DND-41 (cell line): ENCODE measurements at regions not wholly inside any gene's neighbourhood (a gene's known extent, or its start where the extent isn't known, plus 50 kb on each side); places are given as distances from the start of the nearest gene placed in this dataset.

Experiments used
- ATAC-seq: fragments of 200-7000 bp; cut with Tn5 transposase; 3 replicates; pipeline ENCODE4 v1.9.1; 2021; ENCODE audit warnings: low read depth; ENCODE audit not compliant: insufficient read depth
- DNase-seq: peaks from one replicate; pipeline ENCODE4 v3.0.0-alpha.2; 2020
- H2AFZ ChIP-seq: 2 replicates; pipeline ENCODE4 v1.6.0; 2012; ENCODE audit warnings: low read depth, low read length
- H3K27ac ChIP-seq: 2 replicates; pipeline ENCODE4 v1.5.1; 2012; ENCODE audit warnings: low read length, inconsistent platforms
- H3K27me3 ChIP-seq: fragments of 200-600 bp; sonication (generic); 2 replicates; pipeline ENCODE4 v1.6.0; 2012; ENCODE audit warnings: low read length, mild to moderate bottlenecking, inconsistent platforms; ENCODE audit not compliant: insufficient read depth, poor library complexity
- H3K36me3 ChIP-seq: 2 replicates; pipeline ENCODE4 v1.5.1; 2012; ENCODE audit warnings: low read length, inconsistent platforms; ENCODE audit not compliant: insufficient read depth
- H3K4me1 ChIP-seq: 2 replicates; pipeline ENCODE4 v1.5.1; 2012; ENCODE audit warnings: mild to moderate bottlenecking, low read length; ENCODE audit not compliant: insufficient read depth
- H3K4me2 ChIP-seq: 2 replicates; pipeline ENCODE4 v1.6.0; 2012; ENCODE audit warnings: mild to moderate bottlenecking, moderate library complexity, low read length, inconsistent platforms; ENCODE audit not compliant: insufficient read depth
- H3K4me3 ChIP-seq, 2 experiments: fragments of 200-600 bp in 1 of 2; shearing (Covaris generic) in 1 of 2; 2 replicates each; pipeline ENCODE4 v1.5.1; 2012 to 2016; ENCODE audit warnings: inconsistent platforms in 2 of 2, low read length in 2 of 2, mild to moderate bottlenecking in 2 of 2, low read depth in 1 of 2, moderate library complexity in 1 of 2
- H3K79me2 ChIP-seq: 2 replicates; pipeline ENCODE4 v1.6.0; 2012; ENCODE audit warnings: low read length, inconsistent platforms; ENCODE audit not compliant: insufficient read depth
- H3K9ac ChIP-seq: 2 replicates; pipeline ENCODE4 v1.6.0; 2012; ENCODE audit warnings: low read depth, mild to moderate bottlenecking, inconsistent platforms, low read length, moderate library complexity
- H3K9me3 ChIP-seq: 2 replicates; pipeline ENCODE4 v1.5.1; 2012; ENCODE audit warnings: low read length, moderate library complexity, mild to moderate bottlenecking, inconsistent platforms; ENCODE audit not compliant: insufficient read depth, severe bottlenecking
- H4K20me1 ChIP-seq: 2 replicates; pipeline ENCODE4 v1.6.0; 2012; ENCODE audit warnings: low read length; ENCODE audit not compliant: insufficient read depth
- EZH2 ChIP-seq: IDR thresholded peaks from 3 replicates; pipeline ENCODE4 v1.6.1; 2012; ENCODE audit warnings: borderline replicate concordance, low read depth, mild to moderate bottlenecking, moderate library complexity, low read length, inconsistent platforms; ENCODE audit not compliant: severe bottlenecking
- TF ChIP-seq, protein P1 (sequence below): IDR thresholded peaks from 2 replicates; pipeline ENCODE4 v1.5.1; 2012; ENCODE audit warnings: borderline replicate concordance, low read length, moderate library complexity, mild to moderate bottlenecking; ENCODE audit not compliant: poor library complexity, severe bottlenecking; ENCODE audit errors: extremely low read depth

DNA sequence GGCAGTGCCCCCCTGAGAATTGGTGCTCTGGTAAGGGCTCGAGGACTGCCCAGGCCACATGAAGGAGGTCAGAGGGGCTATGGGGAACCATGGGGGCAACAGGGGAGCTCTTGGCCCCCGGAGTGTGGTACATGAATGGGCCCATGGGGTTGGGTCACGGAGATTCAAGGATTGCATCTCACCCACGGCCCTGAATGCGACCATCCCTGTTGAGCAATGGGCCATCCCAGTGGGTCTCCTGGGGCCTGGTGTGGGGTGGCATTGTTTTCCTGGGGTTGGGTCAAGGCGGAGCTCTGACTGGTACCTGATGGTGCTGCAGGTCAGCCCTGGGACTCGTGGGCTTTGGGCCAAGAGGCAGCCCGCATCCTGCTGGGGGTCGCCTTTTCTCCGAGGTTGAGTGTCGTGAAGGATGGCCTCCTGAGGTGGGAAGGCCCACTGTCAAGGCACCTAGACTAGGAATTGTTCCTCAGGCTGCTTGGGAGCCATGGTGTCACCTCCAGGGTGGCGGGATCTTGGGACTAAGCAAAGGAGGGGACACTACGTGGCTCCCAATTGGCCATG, 198.3 kb downstream of the UBE3A start:
- Histone ChIP-seq H2AFZ (no peak overlapping the region), H3K27me3 (no peaks in the 10 kb centered on the region), H3K4me1 (no peaks in the 10 kb centered on the region), H3K4me2 (no peak overlapping the region), H4K20me1 (no peaks in the 10 kb centered on the region), H3K9me3 (peaks cover 14% of the 10 kb centered on the region), H3K9ac (no peak overlapping the region), H3K27ac (no peak overlapping the region), H3K4me3 (no peak overlapping the region), H3K36me3 (no peaks in the 10 kb centered on the region), H3K79me2 (no peaks in the 10 kb centered on the region)
- TF ChIP-seq, protein P1, sequence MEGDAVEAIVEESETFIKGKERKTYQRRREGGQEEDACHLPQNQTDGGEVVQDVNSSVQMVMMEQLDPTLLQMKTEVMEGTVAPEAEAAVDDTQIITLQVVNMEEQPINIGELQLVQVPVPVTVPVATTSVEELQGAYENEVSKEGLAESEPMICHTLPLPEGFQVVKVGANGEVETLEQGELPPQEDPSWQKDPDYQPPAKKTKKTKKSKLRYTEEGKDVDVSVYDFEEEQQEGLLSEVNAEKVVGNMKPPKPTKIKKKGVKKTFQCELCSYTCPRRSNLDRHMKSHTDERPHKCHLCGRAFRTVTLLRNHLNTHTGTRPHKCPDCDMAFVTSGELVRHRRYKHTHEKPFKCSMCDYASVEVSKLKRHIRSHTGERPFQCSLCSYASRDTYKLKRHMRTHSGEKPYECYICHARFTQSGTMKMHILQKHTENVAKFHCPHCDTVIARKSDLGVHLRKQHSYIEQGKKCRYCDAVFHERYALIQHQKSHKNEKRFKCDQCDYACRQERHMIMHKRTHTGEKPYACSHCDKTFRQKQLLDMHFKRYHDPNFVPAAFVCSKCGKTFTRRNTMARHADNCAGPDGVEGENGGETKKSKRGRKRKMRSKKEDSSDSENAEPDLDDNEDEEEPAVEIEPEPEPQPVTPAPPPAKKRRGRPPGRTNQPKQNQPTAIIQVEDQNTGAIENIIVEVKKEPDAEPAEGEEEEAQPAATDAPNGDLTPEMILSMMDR: no peak
- TF ChIP-seq EZH2: no peak
- no peak for ATAC-seq
- no peak for DNase-seq

DNA sequence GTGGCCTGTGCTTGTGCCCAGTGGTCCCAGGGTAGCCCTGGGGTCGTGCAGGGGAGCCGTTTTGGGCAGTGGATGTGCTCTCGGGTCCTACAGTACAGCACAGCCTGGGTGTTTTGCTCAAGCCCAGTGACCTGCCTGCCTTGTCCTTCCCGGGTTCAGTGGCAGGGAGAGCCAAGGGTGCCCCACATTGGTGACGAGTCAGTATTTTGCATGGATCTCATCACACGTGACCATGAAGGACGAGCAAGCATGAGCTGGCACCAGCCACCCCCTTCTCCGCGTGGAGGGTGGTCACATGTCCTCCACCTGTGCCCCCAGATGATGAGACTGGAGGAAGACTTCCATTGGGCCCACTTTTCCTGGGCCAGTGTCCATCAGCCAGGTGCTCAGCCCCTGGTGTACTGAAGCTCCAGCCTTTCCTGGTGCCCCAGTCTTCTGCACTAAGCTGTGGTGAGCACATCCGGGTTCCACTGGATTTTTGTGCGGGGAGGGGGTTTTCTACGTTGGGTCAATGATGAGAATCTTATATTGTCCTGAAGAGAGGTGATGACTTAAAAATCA, 197.5 kb downstream of the UBE3A start:
- Histone ChIP-seq H4K20me1 (no peaks in the 10 kb centered on the region), H3K9ac (no peak overlapping the region), H3K36me3 (no peaks in the 10 kb centered on the region), H3K27ac (no peak overlapping the region), H3K4me1 (no peaks in the 10 kb centered on the region), H3K27me3 (no peaks in the 10 kb centered on the region), H2AFZ (no peak overlapping the region), H3K79me2 (no peaks in the 10 kb centered on the region), H3K9me3 (peaks cover 17% of the 10 kb centered on the region), H3K4me2 (no peak overlapping the region), H3K4me3 (no peak overlapping the region)
- ATAC-seq (no peak), DNase-seq (no peak)
- TF ChIP-seq, protein P1: no peak
- no peak for TF ChIP-seq EZH2

DNA sequence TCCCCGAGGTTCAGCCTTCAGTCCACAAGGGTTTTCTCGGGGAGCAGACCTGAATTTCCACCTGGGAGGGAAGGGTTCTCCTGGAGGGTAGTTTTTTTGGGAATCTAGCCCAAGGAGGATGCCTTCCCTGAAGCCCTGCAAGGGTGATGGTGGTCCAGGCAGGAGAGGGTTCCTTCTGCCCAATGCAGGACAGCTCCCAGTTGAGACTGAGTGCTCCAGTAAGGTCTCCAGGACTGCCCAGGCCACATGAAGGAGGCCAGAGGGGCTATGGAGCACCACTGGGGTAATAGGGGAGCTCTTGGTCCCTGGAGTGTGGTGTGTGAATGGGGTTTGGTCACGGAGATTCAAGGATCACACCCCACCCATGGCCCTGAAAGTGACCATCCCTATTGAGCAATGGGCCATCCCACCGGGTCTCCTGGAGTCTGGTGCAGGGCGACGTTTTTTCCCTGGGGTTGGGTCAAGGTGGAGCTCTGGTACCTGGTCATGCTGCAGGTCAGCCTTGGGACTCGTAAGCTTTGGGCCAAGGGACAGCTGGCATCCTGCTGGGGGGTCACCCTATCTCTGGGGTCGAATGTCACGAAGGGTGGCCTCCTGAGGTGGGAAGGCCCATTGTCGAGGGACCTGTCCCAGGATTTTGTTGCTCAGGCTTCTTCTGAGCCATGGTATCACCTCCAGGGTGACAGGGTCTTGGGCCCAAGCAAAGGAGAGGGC, 196.5 kb downstream of the UBE3A start:
- H4K20me1 ChIP-seq: no peaks in the 10 kb centered on the region
- no peak overlapping the region for H3K27ac ChIP-seq
- H2AFZ ChIP-seq: no peak overlapping the region
- H3K9ac ChIP-seq: no peak overlapping the region
- no peak for ATAC-seq
- no peak overlapping the region for H3K4me2 ChIP-seq
- no peaks in the 10 kb centered on the region for H3K79me2 ChIP-seq
- TF ChIP-seq, protein P1: no peak
- no peak for TF ChIP-seq EZH2
- H3K27me3 ChIP-seq: no peaks in the 10 kb centered on the region
- no peaks in the 10 kb centered on the region for H3K4me1 ChIP-seq
- no peak for DNase-seq
- H3K36me3 ChIP-seq: no peaks in the 10 kb centered on the region
- H3K9me3 ChIP-seq: peaks cover 12% of the 10 kb centered on the region
- no peak overlapping the region for H3K4me3 ChIP-seq
